Neural cell (in vitro differentiated cells): ENCODE measurements at regions not wholly inside any gene's neighbourhood (a gene's known extent, or its start where the extent isn't known, plus 50 kb on each side); places are given as distances from the start of the nearest gene placed in this dataset.

Experiments used
- POLR2AphosphoS5 ChIP-seq: IDR thresholded peaks from 2 replicates; pipeline ENCODE4 v1.6.1; 2012
- RAD21 ChIP-seq: fragments of 450-650 bp; conservative IDR thresholded peaks from 2 replicates; pipeline ENCODE4 v1.6.1; 2014; ENCODE audit warnings: antibody characterized with exemption, mild to moderate bottlenecking, moderate library complexity
- TF ChIP-seq, protein P1 (sequence below): fragments of 450-650 bp; IDR thresholded peaks from 2 replicates; pipeline ENCODE4 v1.5.1; 2014; ENCODE audit warnings: antibody characterized with exemption, mild to moderate bottlenecking, moderate library complexity; ENCODE audit not compliant: poor library complexity, severe bottlenecking

DNA sequence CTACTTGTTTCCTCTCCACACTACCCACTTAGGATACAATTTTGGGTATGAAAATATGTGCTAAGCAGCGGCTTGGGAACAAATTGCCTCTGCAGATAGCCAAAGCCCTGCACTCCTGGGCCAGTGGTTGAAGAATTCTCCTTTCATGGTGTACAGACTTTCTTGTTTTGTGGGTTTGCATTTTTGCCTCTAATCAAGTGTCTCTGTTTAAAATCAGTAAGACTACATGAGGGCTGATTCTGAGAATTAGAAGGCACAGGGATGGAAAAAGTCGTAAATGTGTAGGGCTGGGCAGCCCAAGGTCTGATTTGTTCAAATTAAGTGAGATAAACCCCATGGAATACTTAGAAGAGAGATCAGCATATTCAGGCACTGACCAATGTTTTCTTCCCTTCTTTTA lies 103.7 kb upstream of the CD180 start:
- TF ChIP-seq POLR2AphosphoS5 = no peak
- TF ChIP-seq, protein P1, sequence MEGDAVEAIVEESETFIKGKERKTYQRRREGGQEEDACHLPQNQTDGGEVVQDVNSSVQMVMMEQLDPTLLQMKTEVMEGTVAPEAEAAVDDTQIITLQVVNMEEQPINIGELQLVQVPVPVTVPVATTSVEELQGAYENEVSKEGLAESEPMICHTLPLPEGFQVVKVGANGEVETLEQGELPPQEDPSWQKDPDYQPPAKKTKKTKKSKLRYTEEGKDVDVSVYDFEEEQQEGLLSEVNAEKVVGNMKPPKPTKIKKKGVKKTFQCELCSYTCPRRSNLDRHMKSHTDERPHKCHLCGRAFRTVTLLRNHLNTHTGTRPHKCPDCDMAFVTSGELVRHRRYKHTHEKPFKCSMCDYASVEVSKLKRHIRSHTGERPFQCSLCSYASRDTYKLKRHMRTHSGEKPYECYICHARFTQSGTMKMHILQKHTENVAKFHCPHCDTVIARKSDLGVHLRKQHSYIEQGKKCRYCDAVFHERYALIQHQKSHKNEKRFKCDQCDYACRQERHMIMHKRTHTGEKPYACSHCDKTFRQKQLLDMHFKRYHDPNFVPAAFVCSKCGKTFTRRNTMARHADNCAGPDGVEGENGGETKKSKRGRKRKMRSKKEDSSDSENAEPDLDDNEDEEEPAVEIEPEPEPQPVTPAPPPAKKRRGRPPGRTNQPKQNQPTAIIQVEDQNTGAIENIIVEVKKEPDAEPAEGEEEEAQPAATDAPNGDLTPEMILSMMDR = no peak
- TF ChIP-seq RAD21 = no peak
